ENCODE measurements at regions not wholly inside any gene's neighbourhood (a gene's known extent, or its start where the extent isn't known, plus 50 kb on each side); places are given as distances from the start of the nearest gene placed in this dataset.

DNA sequence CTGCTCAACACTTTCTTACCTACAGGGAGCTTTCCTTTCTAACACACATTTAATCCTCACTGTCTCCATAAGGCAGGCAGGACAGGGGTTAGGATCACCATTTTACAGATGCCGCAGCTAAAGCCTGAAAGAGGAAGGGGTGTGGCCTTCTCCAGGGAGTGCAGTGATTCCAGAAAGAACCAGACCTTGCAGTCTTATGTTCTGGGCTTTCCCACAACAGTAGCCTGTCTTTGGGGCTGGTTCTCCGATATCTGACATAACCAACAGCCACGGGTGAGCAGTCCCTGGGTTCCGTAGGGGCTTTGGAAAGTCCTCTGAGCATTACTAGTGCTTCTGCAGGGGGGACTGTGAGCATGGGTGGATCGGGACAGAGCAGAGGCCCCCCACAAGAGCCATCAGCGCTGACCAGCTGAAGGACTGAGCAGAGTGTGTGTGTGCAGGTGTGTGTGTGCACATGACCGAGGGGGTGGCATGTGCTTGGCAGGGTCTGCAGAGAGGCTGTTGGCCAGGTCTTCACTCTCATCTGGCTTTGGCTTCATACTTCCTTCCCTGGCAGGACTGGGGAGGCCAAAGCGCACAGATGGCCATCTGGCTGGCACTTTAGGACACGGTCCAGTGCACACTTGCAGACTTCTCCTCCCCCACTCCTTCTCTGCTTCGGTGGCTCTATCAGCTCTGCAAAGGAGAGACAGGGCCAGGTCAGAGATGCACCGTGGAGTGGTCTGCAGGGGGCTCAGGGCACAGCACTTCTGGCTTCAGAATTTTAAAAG lies 400.3 kb downstream of the RPS24 start:
- ChIA-PET POLR2A (no interaction called here), CTCF (no interaction called here)
- DNase-seq (ENCODE audit: low read depth, low spot score) = no peak
- Histone ChIP-seq H3K27ac (ENCODE audit: low read depth, low read length) (peak overlapping the region; percentile 21), H3K9me3 (ENCODE audit: control insufficient read depth, insufficient read depth, low read length) (no peaks in the 10 kb centered on the region), H3K4me3 (ENCODE audit: low read depth, low read length) (no peak overlapping the region), H3K27me3 (ENCODE audit: control insufficient read depth, insufficient read depth, low read length) (peaks cover 25% of the 10 kb centered on the region)
- TF ChIP-seq, protein P1, sequence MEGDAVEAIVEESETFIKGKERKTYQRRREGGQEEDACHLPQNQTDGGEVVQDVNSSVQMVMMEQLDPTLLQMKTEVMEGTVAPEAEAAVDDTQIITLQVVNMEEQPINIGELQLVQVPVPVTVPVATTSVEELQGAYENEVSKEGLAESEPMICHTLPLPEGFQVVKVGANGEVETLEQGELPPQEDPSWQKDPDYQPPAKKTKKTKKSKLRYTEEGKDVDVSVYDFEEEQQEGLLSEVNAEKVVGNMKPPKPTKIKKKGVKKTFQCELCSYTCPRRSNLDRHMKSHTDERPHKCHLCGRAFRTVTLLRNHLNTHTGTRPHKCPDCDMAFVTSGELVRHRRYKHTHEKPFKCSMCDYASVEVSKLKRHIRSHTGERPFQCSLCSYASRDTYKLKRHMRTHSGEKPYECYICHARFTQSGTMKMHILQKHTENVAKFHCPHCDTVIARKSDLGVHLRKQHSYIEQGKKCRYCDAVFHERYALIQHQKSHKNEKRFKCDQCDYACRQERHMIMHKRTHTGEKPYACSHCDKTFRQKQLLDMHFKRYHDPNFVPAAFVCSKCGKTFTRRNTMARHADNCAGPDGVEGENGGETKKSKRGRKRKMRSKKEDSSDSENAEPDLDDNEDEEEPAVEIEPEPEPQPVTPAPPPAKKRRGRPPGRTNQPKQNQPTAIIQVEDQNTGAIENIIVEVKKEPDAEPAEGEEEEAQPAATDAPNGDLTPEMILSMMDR (IDR thresholded peaks at IDR 0.05; ENCODE audit: low read depth, low read length) = no peak

DNA sequence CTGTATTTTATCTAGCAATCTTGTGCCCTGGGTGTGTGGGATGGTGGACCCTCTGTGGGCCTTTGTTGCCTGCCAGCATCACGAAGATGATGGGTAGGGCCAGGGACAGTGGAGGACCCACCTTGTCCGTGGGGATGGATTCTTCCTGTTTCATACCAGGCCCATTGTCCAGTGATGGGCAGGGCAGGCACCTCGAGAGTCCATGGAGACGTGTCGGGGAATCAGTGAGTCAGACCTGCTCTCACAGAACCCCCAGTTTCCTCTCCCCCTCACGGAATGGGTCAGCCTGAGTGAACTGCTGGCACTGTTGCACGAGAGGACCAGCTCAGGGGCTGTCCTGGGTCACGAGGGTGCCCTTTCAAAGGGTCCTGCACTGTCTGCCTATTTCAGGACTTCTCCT lies 401.2 kb downstream of the RPS24 start:
- H3K4me3 ChIP-seq (ENCODE audit: low read depth, low read length) = no peak overlapping the region
- H3K9me3 ChIP-seq (ENCODE audit: control insufficient read depth, insufficient read depth, low read length) = no peaks in the 10 kb centered on the region
- ChIA-PET POLR2A (no interaction called here), CTCF (no interaction called here)
- TF ChIP-seq, protein P1 (IDR thresholded peaks at IDR 0.05; ENCODE audit: low read depth, low read length) = no peak
- H3K27ac ChIP-seq (ENCODE audit: low read depth, low read length) = no peak overlapping the region
- DNase-seq (ENCODE audit: low read depth, low spot score) = no peak
- H3K27me3 ChIP-seq (ENCODE audit: control insufficient read depth, insufficient read depth, low read length) = peaks cover 21% of the 10 kb centered on the region

DNA sequence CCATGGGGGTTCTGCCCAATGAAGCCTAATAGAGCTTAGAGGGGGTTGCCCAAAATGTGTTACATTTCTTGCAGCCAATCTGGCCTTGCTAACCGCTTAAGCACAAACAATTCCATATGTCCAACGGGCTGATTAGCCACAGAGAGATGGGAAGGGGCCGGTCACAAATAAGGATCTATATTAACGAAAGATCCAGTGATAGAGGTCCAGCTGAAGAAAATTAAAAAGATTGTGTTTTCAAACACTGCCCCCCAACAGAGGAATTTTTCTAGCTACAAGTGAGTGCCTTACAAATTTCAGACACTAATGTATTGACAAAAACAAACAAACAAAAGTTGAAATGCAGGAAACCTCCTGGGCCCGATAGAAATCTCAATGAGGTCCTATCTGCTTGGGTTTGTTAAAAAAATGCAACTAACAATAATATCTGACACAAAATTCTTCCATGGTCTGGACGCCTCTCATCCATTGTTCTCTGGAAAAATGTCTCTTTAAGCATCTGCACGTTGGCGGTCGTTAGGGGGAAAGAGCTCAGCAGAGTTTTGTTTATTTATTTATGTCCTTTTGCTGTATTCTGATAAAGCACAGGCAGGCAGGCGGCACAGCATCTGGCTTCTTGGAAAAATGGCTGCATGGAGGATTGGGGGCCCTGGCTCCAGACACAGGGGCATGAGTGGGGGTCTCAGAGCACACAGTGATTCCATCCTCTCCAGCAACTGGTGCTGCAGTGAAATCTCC lies 402.0 kb downstream of the RPS24 start:
- TF ChIP-seq, protein P1 (IDR thresholded peaks at IDR 0.05; ENCODE audit: low read depth, low read length) = no peak
- CTCF ChIA-PET = no interaction called here
- Histone ChIP-seq H3K9me3 (ENCODE audit: control insufficient read depth, insufficient read depth, low read length) (no peaks in the 10 kb centered on the region), H3K4me3 (ENCODE audit: low read depth, low read length) (no peak overlapping the region), H3K27ac (ENCODE audit: low read depth, low read length) (no peak overlapping the region), H3K27me3 (ENCODE audit: control insufficient read depth, insufficient read depth, low read length) (peaks cover 13% of the 10 kb centered on the region)
- no peak for DNase-seq (ENCODE audit: low read depth, low spot score)
- POLR2A ChIA-PET = interaction anchor here (1.0 kb wide), 1 partner anchor 199 kb away, joined by 3 read pairs; no protein-coding TSS in a partner anchor

DNA sequence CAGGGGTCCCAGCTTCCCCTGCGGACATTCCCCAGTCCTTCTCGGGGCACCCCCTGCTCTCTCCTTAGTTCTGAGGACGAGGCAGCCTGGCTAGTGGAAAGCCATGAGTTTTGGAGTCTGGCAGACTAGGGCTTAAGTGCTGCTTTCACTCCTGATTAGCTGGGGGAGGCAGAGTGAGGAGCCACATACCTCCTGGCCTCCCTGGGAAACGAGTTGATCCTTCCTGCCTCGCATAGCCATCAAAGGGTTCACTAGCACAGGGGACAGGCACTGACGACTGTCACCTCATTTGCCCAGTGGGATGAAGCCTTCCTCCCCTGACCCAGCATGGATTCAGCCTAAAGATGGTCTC lies 402.5 kb downstream of the RPS24 start:
- TF ChIP-seq, protein P1 (IDR thresholded peaks at IDR 0.05; ENCODE audit: low read depth, low read length) = no peak
- Histone ChIP-seq H3K4me3 (ENCODE audit: low read depth, low read length) (no peak overlapping the region), H3K27me3 (ENCODE audit: control insufficient read depth, insufficient read depth, low read length) (peaks cover 8% of the 10 kb centered on the region), H3K27ac (ENCODE audit: low read depth, low read length) (no peak overlapping the region), H3K9me3 (ENCODE audit: control insufficient read depth, insufficient read depth, low read length) (no peaks in the 10 kb centered on the region)
- ChIA-PET CTCF (no interaction called here), POLR2A (interaction anchor here (1.0 kb wide), 1 partner anchor 200 kb away, joined by 3 read pairs; no protein-coding TSS in a partner anchor)
- DNase-seq (ENCODE audit: low read depth, low spot score) = no peak
